A673 (cell line): ENCODE measurements at regions not wholly inside any gene's neighbourhood (a gene's known extent, or its start where the extent isn't known, plus 50 kb on each side); places are given as distances from the start of the nearest gene placed in this dataset.

Source experiments
- BruUV-seq: library from RNA; stranded (reverse); fragments of 400-500 nt; replicated peaks from 2 replicates; lab custom pipeline; 2021; lab: Mats Ljungman, UMichigan
- CTCF ChIA-PET: fragments of 300-600 bp; sonication (Branson Sonifier 250); formaldehyde crosslinking; loops from one replicate; lab custom pipeline; 2022; ENCODE audit warnings: antibody characterized with exemption; lab: Charles Lee
- POLR2A ChIA-PET: fragments of 300-600 bp; sonication (Branson Sonifier 250); formaldehyde crosslinking; loops from one replicate; lab custom pipeline; 2022; ENCODE audit warnings: antibody characterized with exemption; ENCODE audit not compliant: low non-redundant PET; lab: Charles Lee
- DNase-seq: peaks from one replicate; pipeline ENCODE4 v3.0.0-alpha.2; 2015; ENCODE audit warnings: low spot score
- H3K27ac ChIP-seq: fragments of 200-600 bp; sonication (generic); 2 replicates; pipeline ENCODE4 v1.5.1; 2016; ENCODE audit warnings: mixed run types, low read depth, mild to moderate bottlenecking, mixed read lengths, antibody characterized with exemption, low read length; ENCODE audit not compliant: poor library complexity, severe bottlenecking
- H3K27me3 ChIP-seq: fragments of 200-600 bp; sonication (generic); replicated peaks from 2 replicates; pipeline ENCODE4 v1.6.1; 2017; ENCODE audit warnings: mixed run types, low read depth, mild to moderate bottlenecking, mixed read lengths, antibody characterized with exemption, low read length; ENCODE audit not compliant: insufficient read depth, poor library complexity
- H3K36me3 ChIP-seq: fragments of 200-600 bp; sonication (generic); 2 replicates; pipeline ENCODE4 v1.6.1; 2016; ENCODE audit warnings: mixed run types, mild to moderate bottlenecking, mixed read lengths, antibody characterized with exemption, low read length; ENCODE audit not compliant: insufficient read depth, poor library complexity, severe bottlenecking
- H3K4me1 ChIP-seq: fragments of 200-600 bp; sonication (generic); 2 replicates; pipeline ENCODE4 v1.6.1; 2017; ENCODE audit warnings: mixed run types, mild to moderate bottlenecking, mixed read lengths, antibody characterized with exemption, low read length; ENCODE audit not compliant: insufficient read depth, poor library complexity, severe bottlenecking
- H3K4me3 ChIP-seq: fragments of 200-600 bp; sonication (generic); 2 replicates; pipeline ENCODE4 v1.5.1; 2016; ENCODE audit warnings: low read depth, mixed run types, mild to moderate bottlenecking, mixed read lengths, low read length; ENCODE audit not compliant: poor library complexity, severe bottlenecking
- H3K9me3 ChIP-seq: fragments of 200-600 bp; sonication (generic); 2 replicates; pipeline ENCODE4 v1.6.1; 2016; ENCODE audit warnings: mixed run types, low read depth, mild to moderate bottlenecking, mixed read lengths, antibody characterized with exemption, low read length; ENCODE audit not compliant: poor library complexity, severe bottlenecking
- EZH2 ChIP-seq: fragments of 200-600 bp; sonication (generic); IDR thresholded peaks from 2 replicates; pipeline ENCODE4 v1.6.1; 2017; ENCODE audit warnings: borderline replicate concordance, low read depth, mild to moderate bottlenecking, mixed read lengths, antibody characterized with exemption, low read length; ENCODE audit not compliant: poor library complexity, severe bottlenecking
- intact Hi-C: fragments of 100-400 bp; cut with micrococcal nuclease; formaldehyde crosslinking; loops from one replicate; pipeline ENCODE4 v1.10.0; 2022; ENCODE audit not compliant: unreplicated experiment
- TF ChIP-seq, protein P1 (sequence below): fragments of 300-800, 200-600 bp; sonication (generic); conservative IDR thresholded peaks from 2 replicates; pipeline ENCODE4 v1.5.1; 2017; ENCODE audit warnings: low read depth, mild to moderate bottlenecking, antibody characterized with exemption, low read length, moderate library complexity, mixed read lengths

DNA sequence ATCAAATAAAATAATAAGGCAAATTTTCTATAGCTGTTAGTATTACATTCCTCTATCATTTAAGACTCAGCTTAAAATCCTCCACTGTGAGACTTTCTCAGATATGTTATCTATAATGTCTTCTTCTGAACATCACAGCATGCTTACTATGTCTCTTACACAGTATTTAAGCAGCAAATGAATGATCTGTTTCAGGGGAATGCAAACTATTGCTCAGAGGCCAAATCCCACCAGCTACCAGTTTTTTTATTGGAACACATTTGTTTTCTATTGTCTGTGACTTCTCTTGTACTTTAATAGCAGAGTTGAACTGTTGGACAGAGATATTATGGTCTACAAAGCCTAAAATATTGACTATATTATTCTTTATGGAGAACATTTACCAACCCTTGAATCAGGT lies 59.6 kb downstream of the C3orf38 start:
- BruUV-seq: no TSS peak
- intact Hi-C loops: no loop called here
- POLR2A ChIA-PET: no interaction called here

DNA sequence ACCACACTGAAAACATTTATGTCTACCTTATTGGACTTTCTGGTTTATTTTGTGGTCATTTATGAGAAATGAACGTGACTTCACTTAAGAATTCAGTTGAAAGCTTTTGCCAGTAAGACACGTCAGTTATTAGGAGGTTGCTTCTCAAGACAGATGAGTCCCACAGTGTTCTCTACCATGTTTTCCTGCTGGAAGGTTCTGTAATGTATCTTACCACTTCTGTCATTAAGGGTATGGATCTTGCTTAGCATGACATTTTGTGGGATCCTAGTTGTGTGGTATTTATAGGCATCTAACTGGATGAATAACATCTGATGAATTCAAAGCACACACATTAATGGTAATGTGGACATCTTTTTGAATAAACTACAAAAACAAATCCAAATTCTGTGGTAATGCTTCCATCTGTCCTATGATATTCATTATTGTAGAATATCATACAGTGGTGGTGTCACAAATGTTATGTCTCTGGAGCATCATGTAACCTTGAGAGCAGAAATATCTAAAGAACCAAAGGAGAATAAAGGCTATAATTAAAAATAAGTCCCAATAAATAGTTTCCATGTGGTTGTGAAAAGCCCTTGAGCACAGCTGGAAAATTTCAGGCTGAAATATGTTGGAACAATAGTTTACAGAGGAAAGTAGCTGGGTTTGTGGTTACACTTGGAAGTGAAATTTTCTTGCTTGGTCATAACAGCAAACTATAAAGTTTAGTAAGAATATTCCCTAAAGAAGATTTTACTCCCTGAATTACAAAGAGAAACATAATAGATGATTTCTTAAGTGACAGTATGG lies 61.5 kb downstream of the C3orf38 start:
- Histone ChIP-seq H3K36me3 (no peaks in the 10 kb centered on the region), H3K4me3 (no peak overlapping the region), H3K9me3 (no peaks in the 10 kb centered on the region), H3K4me1 (no peaks in the 10 kb centered on the region), H3K27me3 (no peaks in the 10 kb centered on the region), H3K27ac (no peak overlapping the region)
- TF ChIP-seq EZH2: no peak
- TF ChIP-seq, protein P1, sequence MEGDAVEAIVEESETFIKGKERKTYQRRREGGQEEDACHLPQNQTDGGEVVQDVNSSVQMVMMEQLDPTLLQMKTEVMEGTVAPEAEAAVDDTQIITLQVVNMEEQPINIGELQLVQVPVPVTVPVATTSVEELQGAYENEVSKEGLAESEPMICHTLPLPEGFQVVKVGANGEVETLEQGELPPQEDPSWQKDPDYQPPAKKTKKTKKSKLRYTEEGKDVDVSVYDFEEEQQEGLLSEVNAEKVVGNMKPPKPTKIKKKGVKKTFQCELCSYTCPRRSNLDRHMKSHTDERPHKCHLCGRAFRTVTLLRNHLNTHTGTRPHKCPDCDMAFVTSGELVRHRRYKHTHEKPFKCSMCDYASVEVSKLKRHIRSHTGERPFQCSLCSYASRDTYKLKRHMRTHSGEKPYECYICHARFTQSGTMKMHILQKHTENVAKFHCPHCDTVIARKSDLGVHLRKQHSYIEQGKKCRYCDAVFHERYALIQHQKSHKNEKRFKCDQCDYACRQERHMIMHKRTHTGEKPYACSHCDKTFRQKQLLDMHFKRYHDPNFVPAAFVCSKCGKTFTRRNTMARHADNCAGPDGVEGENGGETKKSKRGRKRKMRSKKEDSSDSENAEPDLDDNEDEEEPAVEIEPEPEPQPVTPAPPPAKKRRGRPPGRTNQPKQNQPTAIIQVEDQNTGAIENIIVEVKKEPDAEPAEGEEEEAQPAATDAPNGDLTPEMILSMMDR: no peak
- no TSS peak for BruUV-seq
- ChIA-PET CTCF (no interaction called here), POLR2A (no interaction called here)
- intact Hi-C loops: loop anchor here (10.0 kb wide), 1 partner anchor 1094 kb away; no protein-coding TSS in a partner anchor
- DNase-seq: no peak

More for the DNA sequence above, 59.6 kb downstream of the C3orf38 start:
- TF ChIP-seq, protein P1: no peak
- TF ChIP-seq EZH2: no peak
- no peaks in the 10 kb centered on the region for H3K9me3 ChIP-seq
- no peak overlapping the region for H3K4me3 ChIP-seq
- H3K4me1 ChIP-seq: peaks cover 5% of the 10 kb centered on the region
- no peak for DNase-seq
- CTCF ChIA-PET: no interaction called here
- H3K27me3 ChIP-seq: no peaks in the 10 kb centered on the region
- no peaks in the 10 kb centered on the region for H3K36me3 ChIP-seq
- no peak overlapping the region for H3K27ac ChIP-seq

- CTCF ChIA-PET: interaction anchor here (0.6 to 1.7 kb wide), 5 partner anchors 13 to 1872 kb away, joined by 3 to 8 read pairs (median 3); no protein-coding TSS in a partner anchor
These were observed 69.5 kb downstream of the C3orf38 start for GRCh38 chr3:88219138-88219792.

More at GRCh38 chr3:88219138-88219792, 69.5 kb downstream of the C3orf38 start:
- no peak for TF ChIP-seq EZH2
- TF ChIP-seq, protein P1: peak; percentile 84
- no peak overlapping the region for H3K27ac ChIP-seq
- POLR2A ChIA-PET: interaction anchor here (0.6 kb wide), 1 partner anchor 488 kb away, joined by 6 read pairs; no protein-coding TSS in a partner anchor
- H3K9me3 ChIP-seq: no peaks in the 10 kb centered on the region
- BruUV-seq: no TSS peak
- peaks cover 46% of the 10 kb centered on the region for H3K4me1 ChIP-seq
- H3K27me3 ChIP-seq: no peaks in the 10 kb centered on the region
- peak; percentile 92 for DNase-seq
- H3K36me3 ChIP-seq: no peaks in the 10 kb centered on the region
- intact Hi-C loops: loop anchor here (2.0 to 10.0 kb wide), 2 partner anchors 886 to 1086 kb away; no protein-coding TSS in a partner anchor
- no peak overlapping the region for H3K4me3 ChIP-seq
